ENCODE measurements at regions not wholly inside any gene's neighbourhood (a gene's known extent, or its start where the extent isn't known, plus 50 kb on each side); places are given as distances from the start of the nearest gene placed in this dataset.

GRCh38 chr13:91014696-91015095, 332.8 kb upstream of the MIR17HG start:
- no peak for TF ChIP-seq POLR2AphosphoS5 (IDR thresholded peaks at IDR 0.05; ENCODE audit: low read depth, low read length)
- no peak for TF ChIP-seq POLR2A (IDR thresholded peaks at IDR 0.05; ENCODE audit: low read depth, low read length)

Data from GM12892 (cell line).